Smooth muscle cell of the brain vasculature (primary cell): ENCODE measurements at regions not wholly inside any gene's neighbourhood (a gene's known extent, or its start where the extent isn't known, plus 50 kb on each side); places are given as distances from the start of the nearest gene placed in this dataset.

Experiments used
- DNase-seq: peaks from one replicate; pipeline ENCODE4 v3.0.0-alpha.2; 2012; ENCODE audit warnings: low read depth, low spot score

- no peak for DNase-seq
Observed at GRCh38 chr11:115706626-115707135, 202.5 kb upstream of the CADM1 start.

- no peak for DNase-seq
Observed at GRCh38 chr11:115705200-115705599, 201.0 kb upstream of the CADM1 start.

GRCh38 chr11:115700981-115701875 lies 197.0 kb upstream of the CADM1 start:
- DNase-seq = no peak

GRCh38 chr11:115700496-115700895 lies 196.3 kb upstream of the CADM1 start:
- DNase-seq = no peak

- no peak for DNase-seq
Observed at GRCh38 chr11:115699733-115700132, 195.5 kb upstream of the CADM1 start.

GRCh38 chr11:115699326-115699725 lies 195.1 kb upstream of the CADM1 start:
- no peak for DNase-seq

- no peak for DNase-seq
Observed at GRCh38 chr11:115698243-115698642, 194.0 kb upstream of the CADM1 start.

- no peak for DNase-seq
Observed at GRCh38 chr11:115696563-115696962, 192.3 kb upstream of the CADM1 start.

GRCh38 chr11:115695677-115696364 lies 191.6 kb upstream of the CADM1 start:
- DNase-seq = no peak

- no peak for DNase-seq
Observed at GRCh38 chr11:115693002-115693401, 188.8 kb upstream of the CADM1 start.

GRCh38 chr11:115691030-115691429 lies 186.8 kb upstream of the CADM1 start:
- no peak for DNase-seq

GRCh38 chr11:115687934-115688333 lies 183.7 kb upstream of the CADM1 start:
- no peak for DNase-seq

GRCh38 chr11:115684699-115685098 lies 180.5 kb upstream of the CADM1 start:
- DNase-seq = no peak

- no peak for DNase-seq
Observed at GRCh38 chr11:115684135-115684534, 179.9 kb upstream of the CADM1 start.

- DNase-seq = no peak
Observed at GRCh38 chr11:115682888-115683287, 178.7 kb upstream of the CADM1 start.

- no peak for DNase-seq
Observed at GRCh38 chr11:115682101-115682500, 177.9 kb upstream of the CADM1 start.

- DNase-seq = no peak
Observed at GRCh38 chr11:115679945-115680344, 175.7 kb upstream of the CADM1 start.

GRCh38 chr11:115678942-115679341 lies 174.7 kb upstream of the CADM1 start:
- no peak for DNase-seq

- DNase-seq = no peak
Observed at GRCh38 chr11:115677190-115677589, 173.0 kb upstream of the CADM1 start.

GRCh38 chr11:115676768-115677167 lies 172.6 kb upstream of the CADM1 start:
- DNase-seq = no peak

GRCh38 chr11:115676206-115676605 lies 172.0 kb upstream of the CADM1 start:
- DNase-seq = no peak

GRCh38 chr11:115674937-115675544 lies 170.8 kb upstream of the CADM1 start:
- no peak for DNase-seq
